ENCODE measurements at regions not wholly inside any gene's neighbourhood (a gene's known extent, or its start where the extent isn't known, plus 50 kb on each side); places are given as distances from the start of the nearest gene placed in this dataset.
A peak's percentile ranks its signal among the peaks of the same experiment; 100 is the strongest.

- TF ChIP-seq POLR2AphosphoS5 (IDR thresholded peaks at IDR 0.05; ENCODE audit: insufficient read depth, low read depth, low read length) (no peak), CTCF (IDR thresholded peaks at IDR 0.05; ENCODE audit: extremely low read depth in 1 of 2, insufficient read depth in 1 of 2, low read depth in 1 of 2, low read length in 2 of 2) (peak; percentile 11 to 22)
These were observed 81.6 kb upstream of the CHMP2B start for GRCh38 chr3:87145553-87145952.
